Adrenal gland (tissue), 9 donors: ENCODE measurements at regions not wholly inside any gene's neighbourhood (a gene's known extent, or its start where the extent isn't known, plus 50 kb on each side); places are given as distances from the start of the nearest gene placed in this dataset.

Experiments used
- DNase-seq, 7 donors: peaks; one replicate each; pipeline ENCODE4 v3.0.0-alpha.2; 2019 to 2020
- H3K27ac ChIP-seq, 5 donors: fragments of 200-600 bp; sonication (generic) in 4 of 5; 1 replicate in 3 of 5; 2 replicates in 2 of 5; pipeline versions ENCODE4 v1.5.1 to v1.8.0; 2016 to 2020; ENCODE audit warnings: mild to moderate bottlenecking in 1 of 5
- H3K27me3 ChIP-seq: fragments of 200-600 bp; 2 replicates; pipeline ENCODE4 v1.8.0; 2021
- H3K36me3 ChIP-seq, 2 donors: fragments of 200-600 bp; replicated peaks in 1 of 2; 1 replicate in 1 of 2; 2 replicates in 1 of 2; pipeline versions ENCODE4 v1.5.1 to v1.8.0; 2018 to 2022
- H3K4me1 ChIP-seq, 2 donors: fragments of 200-600 bp; replicated peaks in 1 of 2; 1 replicate in 1 of 2; 2 replicates in 1 of 2; pipeline versions ENCODE4 v1.5.1 to v1.8.0; 2018 to 2021
- H3K4me3 ChIP-seq, 4 donors: fragments of 200-600 bp; sonication (generic) in 3 of 4; one replicate each; pipeline ENCODE4 v1.5.1; 2016 to 2018
- H3K9me3 ChIP-seq, 3 donors: fragments of 200-600 bp; sonication (generic) in 1 of 3; replicated peaks in 1 of 3; 1 replicate in 2 of 3; 2 replicates in 1 of 3; pipeline versions ENCODE4 v1.5.1 to v1.8.0; 2016 to 2021
- CTCF ChIP-seq, 6 experiments: fragments of 450-650 bp in 4 of 6; fragments of 200-600 bp in 2 of 6; sonication (generic) in 1 of 6; IDR thresholded peaks; 1 replicate in 5 of 6; 2 replicates in 1 of 6; pipeline versions ENCODE4 v1.5.1 to v1.8.0; 2016 to 2021; ENCODE audit warnings: antibody characterized with exemption in 6 of 6, mild to moderate bottlenecking in 2 of 6, moderate library complexity in 1 of 6
- POLR2A ChIP-seq, 2 donors: fragments of 450-650 bp; IDR thresholded peaks; one replicate each; pipeline ENCODE4 v1.6.1; 2017; ENCODE audit warnings: antibody characterized with exemption in 2 of 2, mild to moderate bottlenecking in 2 of 2, moderate library complexity in 1 of 2
- WGBS, 4 donors: extraction: QIAGEN DNeasy Blood & Tissue Kit in 2 of 4; methylation state at CpG; one replicate each; pipeline versions ENCODE4 v1.1.5 to v1.1.7; 2013 to 2017; 5-methylcytosine and 5-hydroxymethylcytosine counted together
- intact Hi-C, 2 donors: fragments of 100-400 bp; cut with DNase I; formaldehyde crosslinking; loops; one replicate each; pipeline versions ENCODE4 v1.14.1 to v1.15.0; 2022 to 2023
- donor health status: healthy with polysubstance abuse.
- donor health status: Bipolar disorder and iron deficiency.
- donor health status: DM: yes; HTN: yes; CAD: no.
- donor health status: DM: no; HTN: no; CAD: no.
- donor health status: DM: no; HTN: no; CAD: no.

- Histone ChIP-seq H3K36me3 (no peaks in the 10 kb centered on the region), H3K27me3 (no peaks in the 10 kb centered on the region), H3K27ac (no peak overlapping the region), H3K9me3 (no peaks in the 10 kb centered on the region), H3K4me3 (no peak overlapping the region), H3K4me1 (no peaks in the 10 kb centered on the region)
- WGBS, 4 donors: 65 to 77% (median 72%) methylated on average over 1 of the region's 1 CpG
- TF ChIP-seq CTCF (IDR thresholded peaks at IDR 0.05) (no peak), POLR2A (IDR thresholded peaks at IDR 0.05) (no peak)
- DNase-seq: no peak
- intact Hi-C loops: no loop called here
These were observed 450.3 kb downstream of the CCDC91 start for GRCh38 chr12:28640519-28640918.

- no peaks in the 10 kb centered on the region for H3K36me3 ChIP-seq
- no peaks in the 10 kb centered on the region for H3K27me3 ChIP-seq
- no peak for TF ChIP-seq CTCF (IDR thresholded peaks at IDR 0.05)
- TF ChIP-seq POLR2A (IDR thresholded peaks at IDR 0.05): no peak
- no peak overlapping the region for H3K4me3 ChIP-seq
- DNase-seq: no peak
- WGBS, 4 donors: 80 to 100% (median 83%) methylated on average over 1 to 8 of the region's 8 CpGs
- no peaks in the 10 kb centered on the region for H3K4me1 ChIP-seq
- H3K9me3 ChIP-seq: no peaks in the 10 kb centered on the region
- intact Hi-C loops: no loop called here
- no peak overlapping the region for H3K27ac ChIP-seq
These were observed 455.2 kb downstream of the CCDC91 start for GRCh38 chr12:28645436-28645835.

- Histone ChIP-seq H3K9me3 (no peaks in the 10 kb centered on the region), H3K4me1 (no peaks in the 10 kb centered on the region), H3K36me3 (no peaks in the 10 kb centered on the region), H3K27ac (no peak overlapping the region), H3K4me3 (no peak overlapping the region), H3K27me3 (no peaks in the 10 kb centered on the region)
- no peak for TF ChIP-seq CTCF (IDR thresholded peaks at IDR 0.05)
- no peak for DNase-seq
- intact Hi-C loops: no loop called here
- 85 to 95% (median 92%) methylated on average over 3 to 13 of the region's 13 CpGs for WGBS, 4 donors
These were observed 455.6 kb downstream of the CCDC91 start for GRCh38 chr12:28645891-28646290.

- DNase-seq: no peak
- TF ChIP-seq POLR2A (IDR thresholded peaks at IDR 0.05): no peak
- no peak for TF ChIP-seq CTCF (IDR thresholded peaks at IDR 0.05)
- Histone ChIP-seq H3K4me1 (no peaks in the 10 kb centered on the region), H3K36me3 (no peaks in the 10 kb centered on the region), H3K4me3 (no peak overlapping the region), H3K27ac (no peak overlapping the region), H3K9me3 (peaks cover 0 to 3% (median 0%) of the 10 kb centered on the region in 3 donors), H3K27me3 (no peaks in the 10 kb centered on the region)
- intact Hi-C loops: no loop called here
- WGBS, 4 donors: 88 to 98% (median 95%) methylated on average over 1 of the region's 1 CpG
These were observed 460.6 kb downstream of the CCDC91 start for GRCh38 chr12:28650906-28651305.
